ENCODE measurements at regions not wholly inside any gene's neighbourhood (a gene's known extent, or its start where the extent isn't known, plus 50 kb on each side); places are given as distances from the start of the nearest gene placed in this dataset.

GRCh38 chr2:21947046-21947445 is 823.3 kb downstream of the TDRD15 start:
- TF ChIP-seq CTCF (IDR thresholded peaks at IDR 0.05) (no peak), POLR2A (IDR thresholded peaks at IDR 0.05) (no peak), POLR2AphosphoS5 (IDR thresholded peaks at IDR 0.05) (no peak)
